Activated T-helper 1 cell treated with Interleukin-2 at 50 U/mL for 16 hours (primary cell): ENCODE measurements at regions not wholly inside any gene's neighbourhood (a gene's known extent, or its start where the extent isn't known, plus 50 kb on each side); places are given as distances from the start of the nearest gene placed in this dataset.

Source experiments
- DNase-seq: peaks from one replicate; pipeline ENCODE4 v3.0.0-alpha.2; 2020; ENCODE audit warnings: low read depth

DNA sequence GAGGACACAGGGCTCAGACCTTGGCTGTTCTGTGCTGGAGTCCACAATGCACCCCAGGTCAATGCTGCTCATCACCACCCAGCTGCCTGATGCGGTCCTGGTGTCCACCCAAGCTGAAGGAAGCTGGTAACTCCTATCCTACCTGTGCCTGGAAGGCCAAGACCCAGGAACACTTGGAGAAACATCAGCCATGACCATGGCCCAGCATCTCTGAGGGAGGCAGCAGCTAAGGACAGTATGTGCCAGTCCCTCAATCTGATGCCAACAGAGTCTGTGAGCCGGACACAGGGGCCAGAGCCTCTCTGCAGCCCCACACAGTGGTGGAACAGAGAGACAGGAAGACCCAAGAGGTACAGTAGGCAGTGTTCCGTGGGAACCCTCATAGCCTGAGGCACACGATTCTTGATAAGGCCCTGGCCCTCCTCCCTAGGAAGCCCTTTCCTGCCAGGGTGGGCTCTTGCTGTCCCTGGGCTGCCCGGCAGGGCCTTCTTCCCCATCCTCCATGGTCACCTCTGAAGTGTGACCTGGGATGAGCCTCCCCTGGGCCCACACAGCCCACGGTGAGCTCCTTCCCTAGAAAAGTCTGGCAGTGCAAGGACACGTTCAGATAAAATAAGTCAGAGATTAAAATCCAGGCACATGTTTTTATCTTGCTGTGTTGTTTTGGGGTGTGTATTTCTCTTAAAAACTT is 170.7 kb downstream of the THBS2 start:
- DNase-seq: no peak

DNA sequence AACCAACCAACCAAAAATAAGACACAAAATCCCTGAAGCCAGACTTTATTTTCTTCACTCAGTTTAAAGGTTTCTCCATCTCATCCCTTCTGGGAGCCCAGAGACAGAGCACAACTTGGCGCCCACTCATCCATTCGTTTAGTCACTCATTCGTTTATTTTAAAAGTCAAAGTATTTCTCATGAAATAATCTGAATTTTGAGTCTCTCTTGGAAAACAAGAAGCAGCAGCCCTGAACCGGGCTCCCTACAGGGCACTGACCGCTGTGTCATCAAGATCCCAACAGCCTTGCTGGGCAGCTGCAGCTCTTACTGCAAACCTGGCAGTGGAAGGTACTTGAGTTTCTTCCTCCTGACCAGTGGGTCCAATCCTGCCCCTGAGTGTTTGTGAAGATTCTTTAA is 171.6 kb downstream of the THBS2 start:
- DNase-seq: no peak

DNA sequence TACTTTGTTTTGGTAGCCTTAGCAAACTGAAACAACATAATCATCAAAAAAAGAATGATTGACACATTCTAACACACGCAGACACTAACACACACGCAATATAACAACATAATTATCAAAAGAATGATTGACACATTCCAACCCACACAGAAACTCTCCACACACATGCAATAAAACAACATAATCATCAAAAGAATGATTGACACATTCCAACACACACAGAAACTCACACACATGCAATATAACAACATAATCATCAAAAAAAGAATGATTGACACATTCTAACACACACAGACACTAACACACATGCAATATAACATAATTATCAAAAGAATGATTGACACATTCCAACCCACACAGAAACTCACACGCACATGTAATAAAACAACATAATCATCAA is 172.4 kb downstream of the THBS2 start:
- no peak for DNase-seq

DNA sequence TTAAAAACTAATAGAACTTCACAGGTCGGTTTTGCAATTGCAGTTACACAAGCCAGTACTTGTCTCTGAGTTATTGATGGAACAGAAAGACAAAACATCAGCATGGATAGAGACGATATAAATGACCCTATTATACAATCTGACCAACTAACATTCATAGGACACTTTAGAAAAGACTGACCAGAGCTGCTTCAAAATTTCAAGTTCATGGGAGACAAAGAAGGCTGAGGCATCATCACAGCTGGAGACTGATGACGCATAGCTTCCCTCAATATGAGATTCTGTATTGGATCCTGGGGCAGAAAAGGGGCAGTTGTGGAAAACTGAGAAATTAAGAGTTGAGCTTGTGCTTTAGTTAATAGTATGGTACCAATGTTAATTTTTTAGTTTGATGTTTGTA is 174.0 kb downstream of the THBS2 start:
- DNase-seq: no peak

DNA sequence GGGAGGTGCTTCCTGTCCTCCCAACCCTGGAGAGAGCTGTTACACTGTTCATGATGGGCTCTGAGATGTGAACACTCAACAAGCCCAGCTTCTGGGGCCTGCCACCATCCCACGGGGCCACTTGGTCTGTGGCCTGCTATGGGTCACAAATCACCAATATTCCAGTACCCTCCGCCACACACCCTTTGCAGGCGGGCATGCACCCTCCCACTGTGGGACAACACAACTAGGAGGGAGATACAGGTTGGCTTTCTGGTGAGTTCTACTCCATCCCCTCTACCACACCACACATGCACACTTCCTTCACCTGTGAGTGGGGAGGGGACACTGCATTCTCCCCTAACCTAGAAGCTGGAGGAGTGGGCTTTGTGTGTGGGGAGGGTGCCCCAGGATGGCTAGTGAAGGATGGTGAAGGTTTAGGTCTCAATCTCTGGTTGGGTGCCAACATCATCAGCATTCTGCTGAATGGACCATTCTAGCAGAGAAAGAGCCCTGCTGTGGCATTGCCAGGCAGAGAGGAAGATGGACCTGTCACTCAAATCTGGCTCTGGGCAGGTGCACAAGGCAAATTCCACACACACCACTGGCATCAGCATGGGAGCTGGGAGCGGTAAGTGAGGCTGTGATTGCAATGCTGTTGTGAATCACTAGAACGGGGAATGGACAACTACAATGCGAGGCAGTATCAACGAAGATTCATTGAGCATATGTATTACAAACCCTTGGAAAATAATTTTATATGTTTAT is 175.1 kb downstream of the THBS2 start:
- no peak for DNase-seq

DNA sequence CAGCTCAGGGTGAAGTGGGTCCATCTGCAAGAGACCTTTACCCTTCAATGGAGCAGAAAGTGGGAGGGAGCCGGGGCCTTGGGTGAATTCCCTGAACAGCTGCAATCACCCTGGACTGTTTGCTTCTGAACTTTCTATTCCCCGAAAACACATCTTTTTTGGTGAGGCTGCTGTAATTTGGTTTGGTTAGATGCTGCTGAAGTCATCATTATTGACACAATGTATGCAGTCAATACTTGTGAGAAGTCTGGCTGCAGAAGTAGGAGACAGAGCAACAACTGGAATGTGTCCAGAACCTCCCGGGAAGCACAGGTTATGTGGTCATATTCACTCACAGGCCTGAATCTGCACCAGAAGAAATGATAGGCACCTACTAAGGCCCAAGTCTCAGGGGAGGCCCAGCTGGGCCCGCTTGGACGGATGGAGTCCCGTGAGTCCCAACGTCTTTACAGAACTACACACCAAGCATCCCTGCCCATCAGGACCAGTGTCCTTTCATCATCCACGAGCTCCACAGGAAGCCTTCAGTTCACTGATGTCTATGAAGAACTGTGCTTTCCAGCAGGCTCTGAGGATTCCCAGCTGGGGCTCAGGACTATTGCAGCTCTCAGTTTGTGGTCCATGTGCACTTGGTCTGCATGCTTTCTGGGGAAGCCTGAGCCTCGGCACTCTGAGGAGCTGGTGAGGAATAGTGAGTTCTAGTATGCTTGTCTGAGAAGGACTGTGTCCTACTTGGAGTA is 177.6 kb downstream of the THBS2 start:
- no peak for DNase-seq

DNA sequence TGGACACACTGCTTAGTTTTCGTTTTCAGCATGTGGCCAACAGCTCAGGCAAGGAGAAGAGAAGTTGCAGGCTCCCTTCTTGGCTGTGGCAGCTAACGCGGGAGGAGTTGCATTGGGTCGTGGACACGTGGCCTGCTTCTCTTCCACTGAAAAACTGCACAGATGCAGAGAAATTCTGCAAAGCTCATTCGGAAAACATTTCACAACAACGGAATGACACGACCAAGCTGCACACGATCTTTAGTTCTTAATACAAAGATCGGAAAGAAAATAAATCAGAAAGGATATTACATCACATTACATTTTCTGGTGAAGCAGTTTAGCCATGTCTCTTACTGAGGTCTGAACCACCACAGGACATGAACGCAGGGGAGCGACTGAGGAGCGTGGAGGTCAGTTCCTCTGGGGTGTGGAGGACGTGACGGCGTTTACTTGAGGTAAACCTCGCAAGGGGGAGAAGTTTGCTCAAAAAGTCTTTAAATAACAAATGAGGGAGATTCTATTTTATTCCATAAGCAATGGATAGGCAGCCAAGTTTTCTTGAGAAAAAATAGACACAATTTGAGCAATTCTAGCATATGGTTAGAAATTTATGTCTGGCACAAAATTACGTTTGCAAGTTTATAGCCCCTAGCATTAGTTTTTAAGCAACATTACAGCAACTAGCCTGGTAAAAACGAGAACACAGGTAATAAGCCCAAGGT is 178.3 kb downstream of the THBS2 start:
- DNase-seq: no peak

DNA sequence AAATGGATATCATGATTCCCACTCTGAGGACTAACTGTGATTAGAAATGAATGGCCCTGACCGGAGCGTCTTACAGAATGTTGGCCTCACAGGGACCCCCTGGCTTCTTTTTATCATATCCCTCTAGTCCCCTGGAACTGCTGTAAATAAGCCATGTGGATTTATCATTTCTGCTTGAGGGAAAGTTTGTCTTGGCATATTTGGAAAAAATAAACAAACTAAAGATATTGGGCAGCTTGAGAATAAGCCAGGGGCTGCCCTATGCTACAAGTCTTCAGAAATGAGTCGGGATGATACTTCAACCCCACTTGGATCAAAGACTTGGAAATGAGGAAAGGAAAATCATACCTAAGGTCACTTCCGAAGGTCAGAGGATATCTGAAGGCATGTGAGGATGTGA is 179.1 kb downstream of the THBS2 start:
- no peak for DNase-seq

DNA sequence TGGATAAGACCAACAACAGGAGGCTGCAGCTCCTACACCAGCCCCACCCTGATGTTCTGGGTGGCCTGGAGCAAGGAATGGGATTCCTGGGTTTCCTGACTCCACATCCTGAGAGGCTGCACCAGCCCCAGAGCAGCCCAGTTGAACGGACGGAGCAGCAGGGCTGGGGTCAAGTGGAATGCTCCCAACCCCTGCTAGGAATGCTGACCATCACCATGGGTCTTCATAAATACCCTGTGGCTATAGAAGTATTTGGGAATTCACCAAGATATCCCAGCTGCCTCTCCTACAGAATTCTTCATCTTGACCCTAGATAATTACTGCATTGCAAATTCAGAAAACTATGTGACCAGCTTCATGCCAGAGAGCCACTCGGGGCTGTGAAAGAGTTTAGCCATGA is 180.3 kb downstream of the THBS2 start:
- no peak for DNase-seq

DNA sequence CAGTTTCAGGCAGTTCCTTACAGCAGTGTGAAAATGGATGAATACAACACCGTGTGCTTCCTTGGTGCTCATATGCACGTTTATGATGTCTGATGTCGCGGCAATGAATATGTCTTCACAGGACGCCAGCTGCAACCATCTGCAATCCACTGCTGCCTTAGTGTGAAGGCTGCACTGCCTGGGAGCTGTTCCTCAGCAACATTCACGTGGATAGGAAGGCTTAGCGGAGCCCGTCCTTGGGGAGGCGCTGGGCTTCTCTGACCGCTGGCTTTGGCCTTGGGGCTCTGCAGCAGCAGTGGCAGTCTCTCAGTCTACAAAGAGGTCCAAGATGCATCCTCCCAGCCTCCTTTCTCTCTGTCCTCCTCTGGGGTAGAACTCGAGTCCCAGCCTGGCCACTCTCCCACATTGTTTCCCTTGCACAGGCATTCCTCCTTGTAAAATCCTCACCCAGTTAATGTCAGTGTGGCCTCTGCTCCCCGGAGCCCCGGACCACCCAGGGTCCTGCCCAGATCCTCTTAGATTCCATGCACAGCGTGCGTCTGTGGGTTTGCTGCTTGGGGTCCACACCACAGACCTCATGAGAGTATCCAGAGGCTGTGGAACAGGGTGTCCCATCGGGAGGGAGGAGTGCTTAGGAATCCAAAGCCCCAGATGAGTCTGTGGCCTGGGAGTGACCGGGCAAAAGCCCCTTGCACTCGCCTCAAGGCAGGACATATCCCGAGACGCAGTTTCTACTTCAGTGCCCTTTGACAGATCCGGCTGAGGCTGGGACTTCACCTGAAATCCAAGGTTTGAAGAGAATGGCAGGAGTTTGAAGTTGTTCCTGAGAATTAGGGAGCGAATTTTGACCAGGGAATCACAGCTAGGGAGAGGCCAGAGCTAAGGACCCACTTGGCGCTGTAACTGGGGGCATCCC is 181.3 kb downstream of the THBS2 start:
- no peak for DNase-seq

DNA sequence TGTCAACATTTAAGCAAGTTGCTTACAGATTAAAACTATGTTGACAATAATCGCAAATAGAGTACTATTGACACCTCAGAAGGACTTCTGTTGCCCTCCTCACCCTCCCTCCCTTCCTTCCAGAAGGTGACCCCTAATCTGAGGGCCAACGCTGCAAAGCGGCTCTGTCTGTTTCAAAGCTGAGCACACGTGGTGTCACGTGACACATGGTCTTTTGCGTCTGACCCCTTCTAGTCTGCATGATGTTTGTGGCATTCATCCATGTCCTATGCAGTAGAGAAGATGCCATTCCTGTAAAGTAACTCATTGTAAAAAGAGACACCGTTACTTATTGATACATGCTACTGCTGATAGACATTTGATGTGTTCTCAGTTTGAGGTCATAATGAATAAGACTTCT is 182.3 kb downstream of the THBS2 start:
- DNase-seq: no peak

DNA sequence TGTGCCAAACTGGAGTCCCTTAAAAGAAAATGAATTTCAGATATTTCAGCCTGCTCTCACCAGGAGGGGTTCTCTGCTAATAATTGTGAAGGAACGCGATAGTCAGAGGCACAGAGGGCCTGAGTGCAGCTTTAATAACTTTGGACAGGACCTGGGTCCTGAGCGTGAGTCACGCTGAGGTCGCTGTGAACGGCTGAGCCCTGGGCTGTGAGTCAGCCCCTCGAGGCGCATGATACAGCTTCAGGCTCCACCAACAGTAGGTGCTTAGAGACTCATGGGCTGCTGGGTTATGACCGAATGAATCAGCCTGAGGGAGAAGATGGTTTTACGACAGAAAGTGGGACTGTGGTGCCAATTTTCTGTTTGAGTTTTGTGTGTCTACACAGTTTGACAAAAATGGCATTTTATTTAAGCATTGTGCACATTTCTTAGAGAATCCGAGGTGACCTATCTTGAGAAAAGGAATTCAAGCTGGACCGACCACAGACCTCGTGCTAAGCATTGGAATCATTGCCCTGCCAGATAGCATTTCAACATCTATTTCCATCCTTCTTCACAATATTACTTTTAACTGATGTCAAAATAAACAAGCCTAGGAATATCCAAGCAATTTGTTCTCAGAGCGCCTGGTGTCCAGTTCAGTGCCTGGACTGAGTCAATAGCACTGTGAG is 183.0 kb downstream of the THBS2 start:
- DNase-seq: no peak

DNA sequence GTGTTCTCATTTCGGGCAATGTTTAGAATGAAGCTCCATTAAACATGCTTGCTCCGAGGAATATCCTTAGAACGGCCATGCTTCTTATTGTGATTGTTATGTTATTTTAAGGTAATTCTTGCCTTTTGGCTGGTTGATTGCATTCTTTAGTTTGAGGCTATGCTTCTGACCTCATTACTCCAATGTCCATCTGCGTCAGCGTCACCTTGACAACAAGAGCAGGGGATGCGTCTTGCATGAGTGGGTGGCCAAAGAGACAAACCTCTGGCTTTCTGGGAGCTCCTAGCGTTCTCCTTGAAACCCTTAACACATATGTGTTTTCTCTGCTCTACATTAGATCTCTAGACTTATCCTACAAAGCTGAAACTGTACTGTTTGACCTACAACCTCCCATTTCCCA is 184.3 kb downstream of the THBS2 start:
- DNase-seq: no peak

DNA sequence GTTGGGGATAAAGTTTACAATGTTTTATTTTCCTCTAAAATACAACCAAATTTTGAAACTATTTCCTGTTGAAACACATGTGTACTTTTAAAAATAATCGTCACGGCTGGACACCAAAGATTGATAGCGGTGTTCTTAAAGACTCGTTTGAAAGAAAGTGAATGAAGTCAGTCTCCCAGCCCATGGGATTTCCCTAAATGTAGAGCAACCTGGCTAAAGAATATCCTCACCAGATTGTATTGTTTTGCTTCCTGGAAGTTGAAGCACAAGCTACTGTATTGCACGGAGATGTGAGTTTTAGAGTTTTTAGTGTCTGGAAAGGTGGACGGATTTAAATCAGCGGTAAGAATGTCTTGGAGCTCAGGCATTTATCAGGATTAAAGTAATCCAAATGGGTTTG is 189.5 kb downstream of the THBS2 start:
- DNase-seq: no peak

DNA sequence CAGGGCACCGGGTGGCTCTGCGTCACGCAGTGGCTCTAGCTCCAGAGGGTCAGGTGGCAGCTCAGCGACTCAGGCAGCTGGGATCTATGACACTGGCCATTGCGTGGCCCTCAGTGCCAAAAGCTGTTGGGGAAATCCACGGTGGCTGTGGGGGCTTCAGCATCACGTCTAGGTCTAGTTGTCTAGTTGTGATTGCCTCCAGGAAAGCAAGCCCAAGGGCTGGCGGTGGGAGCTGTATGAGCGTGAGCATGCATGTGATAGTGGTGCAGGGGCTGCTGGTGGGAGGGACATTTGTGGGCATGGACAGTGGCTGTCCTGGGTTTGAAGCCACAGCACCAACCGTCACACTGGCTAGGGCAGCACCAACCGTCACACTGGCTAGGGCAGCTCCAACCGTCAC is 191.4 kb downstream of the THBS2 start:
- no peak for DNase-seq

DNA sequence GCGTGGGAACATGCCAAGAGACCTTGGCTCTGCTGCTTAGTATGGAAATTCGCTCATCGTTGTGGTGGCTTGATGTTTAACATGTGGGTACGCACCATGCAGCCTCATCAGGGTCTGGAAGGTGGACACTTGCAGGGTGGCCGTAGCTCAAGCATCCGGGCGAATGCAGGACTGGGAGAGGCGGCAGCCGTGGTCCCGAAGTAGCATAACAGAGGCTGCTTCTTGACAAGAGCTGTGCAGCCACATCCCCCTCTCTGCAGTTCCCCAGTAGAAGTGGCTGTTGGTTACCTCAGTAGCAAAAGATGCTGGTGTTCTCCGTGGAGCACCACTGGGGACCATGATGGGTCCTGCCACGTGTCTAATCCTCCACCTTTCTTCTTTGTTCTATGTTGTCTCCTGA is 195.0 kb downstream of the THBS2 start:
- no peak for DNase-seq

DNA sequence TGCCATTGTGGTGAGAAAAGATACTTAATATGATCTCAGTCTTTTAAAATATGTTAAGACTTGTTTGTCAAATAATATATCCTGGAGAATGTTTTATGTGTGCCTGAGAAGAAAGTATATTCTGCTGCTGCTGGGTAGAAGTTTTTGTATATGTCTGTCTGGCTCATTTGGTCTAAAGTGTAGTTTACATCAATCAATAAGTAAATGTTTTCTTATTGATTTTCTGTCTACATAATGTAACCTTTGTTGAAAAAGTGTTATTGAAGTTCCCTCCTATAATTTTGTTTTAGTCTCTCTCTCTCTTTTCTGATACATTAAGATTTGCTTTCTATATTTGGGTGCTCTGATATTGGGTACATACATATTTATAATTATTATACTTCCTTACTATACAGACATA is 201.2 kb downstream of the THBS2 start:
- DNase-seq: no peak

DNA sequence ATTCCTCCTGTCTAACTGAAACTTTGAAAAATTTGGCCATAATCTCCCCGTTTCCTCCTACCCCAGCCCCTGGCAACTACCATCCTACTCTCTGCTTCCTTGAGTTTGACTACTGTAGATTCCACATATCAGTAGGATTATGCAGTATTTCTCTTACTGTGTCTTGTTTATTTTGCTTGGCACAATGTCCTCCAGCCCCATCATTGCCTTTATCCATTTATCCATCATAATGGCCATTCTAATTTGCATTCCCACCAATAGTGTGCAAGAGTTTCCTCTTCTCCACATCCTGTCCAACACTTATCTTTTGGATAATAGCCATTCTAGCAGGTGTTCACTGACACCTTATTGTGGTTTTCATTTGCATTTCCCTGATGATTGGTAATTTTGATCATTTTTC is 202.3 kb downstream of the THBS2 start:
- DNase-seq: no peak

DNA sequence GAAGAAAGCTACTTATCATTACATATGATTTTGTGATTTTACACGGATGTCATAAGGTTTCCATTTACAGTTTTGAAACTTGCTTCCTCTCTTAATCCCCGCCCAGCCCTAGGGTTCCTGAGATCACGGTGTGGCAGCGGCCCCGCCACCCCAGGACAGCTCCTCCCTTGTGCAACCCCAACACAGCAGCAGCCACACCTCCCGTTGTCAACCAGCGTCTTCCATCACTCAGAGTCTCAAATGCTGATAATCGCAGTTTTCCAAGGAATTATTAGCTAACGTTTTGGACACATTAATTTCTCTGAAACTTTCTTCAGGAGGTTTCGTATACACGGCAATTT is 204.8 kb downstream of the THBS2 start:
- no peak for DNase-seq

DNA sequence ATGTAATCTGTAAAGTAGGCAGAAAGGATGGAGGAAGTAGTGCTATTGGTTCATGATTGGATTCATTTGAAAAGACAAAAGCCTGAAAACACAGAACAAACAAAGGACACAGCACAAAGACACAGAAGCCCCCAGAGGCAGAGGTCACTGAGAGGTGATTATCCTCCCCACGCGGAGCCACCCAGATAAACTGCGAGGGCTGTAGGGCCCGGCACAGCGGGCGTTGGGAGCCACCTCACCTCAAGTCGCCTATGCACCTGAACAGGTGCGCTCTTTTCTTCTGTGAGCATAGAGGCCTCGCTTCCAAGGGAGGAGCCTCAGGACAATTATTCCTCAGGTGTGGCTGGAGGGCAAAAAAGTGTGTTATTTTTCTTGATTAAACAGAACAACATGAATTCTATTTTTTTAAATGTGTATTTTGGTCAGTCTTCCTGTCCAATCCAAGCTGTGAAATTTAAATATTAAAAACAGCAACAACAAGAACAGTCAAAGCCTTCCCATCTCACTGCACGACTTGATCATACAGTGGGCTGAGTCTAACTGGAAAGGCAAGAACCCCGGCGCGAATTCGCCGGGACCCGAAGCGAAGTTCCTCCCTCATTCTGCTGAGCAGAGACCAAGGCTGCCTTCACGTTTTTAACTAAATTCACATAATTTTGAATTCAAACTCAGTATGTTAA is 205.3 kb downstream of the THBS2 start:
- DNase-seq: no peak

DNA sequence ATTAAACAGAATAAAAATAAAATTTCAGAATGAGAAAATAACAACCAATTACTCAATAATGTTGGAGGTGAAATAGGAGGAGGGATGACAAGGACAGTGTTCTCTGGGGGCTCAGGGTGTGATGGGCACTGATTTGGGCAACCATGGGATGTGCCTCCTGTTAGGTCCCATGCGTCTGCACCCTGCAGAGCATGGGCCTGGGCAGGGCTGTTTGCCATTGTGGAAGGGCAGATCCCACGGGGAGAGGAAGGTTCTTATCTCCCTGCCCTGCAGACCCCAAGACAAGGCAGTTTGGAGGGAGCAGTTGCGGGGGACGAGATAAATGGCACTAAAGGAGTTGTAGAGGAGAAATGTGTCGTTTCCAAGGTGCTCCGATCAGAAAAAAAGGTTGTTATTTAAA is 206.3 kb downstream of the THBS2 start:
- DNase-seq: no peak
